ENCODE measurements at regions not wholly inside any gene's neighbourhood (a gene's known extent, or its start where the extent isn't known, plus 50 kb on each side); places are given as distances from the start of the nearest gene placed in this dataset.

- Histone ChIP-seq H3K4ac (ENCODE audit: low read length) (no peak overlapping the region), H3K9ac (ENCODE audit: low read depth, low read length, poor library complexity) (peak overlapping the region; percentile 50), H3K79me1 (ENCODE audit: low read depth, low read length) (no peaks in the 10 kb centered on the region), H4K91ac (ENCODE audit: low read depth, low read length, poor library complexity) (no peak overlapping the region), H2BK15ac (ENCODE audit: low read length) (no peak overlapping the region), H3K18ac (ENCODE audit: low read length) (peak overlapping the region; percentile 35), H3K9me3 (replicated peaks in 1 of 2; ENCODE audit: control insufficient read depth in 2 of 2, insufficient read depth in 1 of 2, low read depth in 1 of 2, low read length in 2 of 2) (peaks cover 0 to 2% of the 10 kb centered on the region in 2 donors), H3K4me2 (ENCODE audit: insufficient read depth, low read length, poor library complexity, severe bottlenecking) (no peak overlapping the region), H4K8ac (ENCODE audit: low read depth, low read length) (no peak overlapping the region), H3K4me3 (ENCODE audit: low read length in 2 of 2) (no peak overlapping the region), H2AK5ac (ENCODE audit: low read depth, low read length) (peak overlapping the region; percentile 24), H3K27me3 (ENCODE audit: control insufficient read depth in 3 of 3, insufficient read depth in 3 of 3, low read depth in 1 of 3, low read length in 3 of 3) (no peaks in the 10 kb centered on the region), H3K4me1 (ENCODE audit: control insufficient read depth in 2 of 2, insufficient read depth in 1 of 2, low read depth in 1 of 2, low read length in 2 of 2) (peaks cover 9 to 10% of the 10 kb centered on the region in 2 donors), H3K36me3 (replicated peaks in 1 of 2; ENCODE audit: control insufficient read depth in 2 of 2, insufficient read depth in 2 of 2, low read length in 2 of 2) (no peaks in the 10 kb centered on the region), H2AFZ (ENCODE audit: low read length) (no peak overlapping the region), H2BK120ac (ENCODE audit: low read depth, low read length) (peak overlapping the region; percentile 61), H3K23ac (ENCODE audit: low read depth, low read length, poor library complexity) (no peak overlapping the region), H2BK12ac (ENCODE audit: low read length) (no peak overlapping the region), H3K14ac (ENCODE audit: low read length) (peak overlapping the region; percentile 26), H3K27ac (replicated peaks; ENCODE audit: low read length) (no peak overlapping the region), H2BK5ac (ENCODE audit: low read length) (no peak overlapping the region)
- no peak for DNase-seq (ENCODE audit: low spot score)
- no CpG with 5 or more reads among the region's 9 CpGs for WGBS, 2 donors (ENCODE audit: extremely low coverage in 2 of 2, insufficient read length in 2 of 2, insufficient replicate concordance in 1 of 2)
These were observed 92.3 kb upstream of the IQSEC1 start for GRCh38 chr3:13165576-13165975.

GRCh38 chr3:13164893-13165492 lies 91.8 kb upstream of the IQSEC1 start:
- Histone ChIP-seq H3K27me3 (ENCODE audit: control insufficient read depth in 3 of 3, insufficient read depth in 3 of 3, low read depth in 1 of 3, low read length in 3 of 3) (no peaks in the 10 kb centered on the region), H3K79me1 (ENCODE audit: low read depth, low read length) (no peaks in the 10 kb centered on the region), H2BK5ac (ENCODE audit: low read length) (no peak overlapping the region), H3K18ac (ENCODE audit: low read length) (no peak overlapping the region), H2AFZ (ENCODE audit: low read length) (no peak overlapping the region), H4K91ac (ENCODE audit: low read depth, low read length, poor library complexity) (no peak overlapping the region), H3K23ac (ENCODE audit: low read depth, low read length, poor library complexity) (no peak overlapping the region), H4K8ac (ENCODE audit: low read depth, low read length) (no peak overlapping the region), H3K4me1 (ENCODE audit: control insufficient read depth in 2 of 2, insufficient read depth in 1 of 2, low read depth in 1 of 2, low read length in 2 of 2) (peaks cover 10 to 11% of the 10 kb centered on the region in 2 donors), H3K4me3 (ENCODE audit: low read length in 2 of 2) (no peak overlapping the region), H3K9me3 (replicated peaks in 1 of 2; ENCODE audit: control insufficient read depth in 2 of 2, insufficient read depth in 1 of 2, low read depth in 1 of 2, low read length in 2 of 2) (peaks cover 0 to 2% of the 10 kb centered on the region in 2 donors), H2AK5ac (ENCODE audit: low read depth, low read length) (no peak overlapping the region), H3K14ac (ENCODE audit: low read length) (no peak overlapping the region), H2BK120ac (ENCODE audit: low read depth, low read length) (no peak overlapping the region), H3K27ac (replicated peaks; ENCODE audit: low read length) (no peak overlapping the region), H2BK15ac (ENCODE audit: low read length) (no peak overlapping the region), H3K4me2 (ENCODE audit: insufficient read depth, low read length, poor library complexity, severe bottlenecking) (no peak overlapping the region), H3K9ac (ENCODE audit: low read depth, low read length, poor library complexity) (no peak overlapping the region), H3K36me3 (replicated peaks in 1 of 2; ENCODE audit: control insufficient read depth in 2 of 2, insufficient read depth in 2 of 2, low read length in 2 of 2) (no peaks in the 10 kb centered on the region), H2BK12ac (ENCODE audit: low read length) (no peak overlapping the region), H3K4ac (ENCODE audit: low read length) (no peak overlapping the region)
- DNase-seq (ENCODE audit: low spot score) = no peak
- no CpG with 5 or more reads among the region's 9 CpGs for WGBS, 2 donors (ENCODE audit: extremely low coverage in 2 of 2, insufficient read length in 2 of 2, insufficient replicate concordance in 1 of 2)

- H3K4ac ChIP-seq (ENCODE audit: low read length) = no peak overlapping the region
- no peak overlapping the region for H3K14ac ChIP-seq (ENCODE audit: low read length)
- H3K9me3 ChIP-seq (replicated peaks in 1 of 2; ENCODE audit: control insufficient read depth in 2 of 2, insufficient read depth in 1 of 2, low read depth in 1 of 2, low read length in 2 of 2) = peaks cover 0 to 2% of the 10 kb centered on the region in 2 donors
- no peak overlapping the region for H3K18ac ChIP-seq (ENCODE audit: low read length)
- peaks cover 10 to 11% of the 10 kb centered on the region in 2 donors for H3K4me1 ChIP-seq (ENCODE audit: control insufficient read depth in 2 of 2, insufficient read depth in 1 of 2, low read depth in 1 of 2, low read length in 2 of 2)
- no peak overlapping the region for H4K91ac ChIP-seq (ENCODE audit: low read depth, low read length, poor library complexity)
- no CpG with 5 or more reads among the region's 16 CpGs for whole genome bisulfite sequencing, 2 donors (ENCODE audit: extremely low coverage in 2 of 2, insufficient read length in 2 of 2, insufficient replicate concordance in 1 of 2)
- H3K9ac ChIP-seq (ENCODE audit: low read depth, low read length, poor library complexity) = no peak overlapping the region
- no peak overlapping the region for H3K23ac ChIP-seq (ENCODE audit: low read depth, low read length, poor library complexity)
- H3K4me3 ChIP-seq (ENCODE audit: low read length in 2 of 2) = no peak overlapping the region
- DNase-seq (ENCODE audit: low spot score) = no peak
- no peaks in the 10 kb centered on the region for H3K36me3 ChIP-seq (replicated peaks in 1 of 2; ENCODE audit: control insufficient read depth in 2 of 2, insufficient read depth in 2 of 2, low read length in 2 of 2)
- H2BK15ac ChIP-seq (ENCODE audit: low read length) = no peak overlapping the region
- H2AK5ac ChIP-seq (ENCODE audit: low read depth, low read length) = no peak overlapping the region
- H4K8ac ChIP-seq (ENCODE audit: low read depth, low read length) = no peak overlapping the region
- no peak overlapping the region for H2BK120ac ChIP-seq (ENCODE audit: low read depth, low read length)
- H2AFZ ChIP-seq (ENCODE audit: low read length) = no peak overlapping the region
- no peak overlapping the region for H2BK12ac ChIP-seq (ENCODE audit: low read length)
- H3K79me1 ChIP-seq (ENCODE audit: low read depth, low read length) = no peaks in the 10 kb centered on the region
- no peak overlapping the region for H3K4me2 ChIP-seq (ENCODE audit: insufficient read depth, low read length, poor library complexity, severe bottlenecking)
- H3K27ac ChIP-seq (replicated peaks; ENCODE audit: low read length) = no peak overlapping the region
- H2BK5ac ChIP-seq (ENCODE audit: low read length) = no peak overlapping the region
- H3K27me3 ChIP-seq (ENCODE audit: control insufficient read depth in 3 of 3, insufficient read depth in 3 of 3, low read depth in 1 of 3, low read length in 3 of 3) = no peaks in the 10 kb centered on the region
These were observed 90.7 kb upstream of the IQSEC1 start for GRCh38 chr3:13163848-13164382.

- Histone ChIP-seq H4K8ac (ENCODE audit: low read depth, low read length) (no peak overlapping the region), H3K4ac (ENCODE audit: low read length) (peak overlapping the region; percentile 39), H3K18ac (ENCODE audit: low read length) (peak overlapping the region; percentile 35), H3K27me3 (ENCODE audit: control insufficient read depth in 3 of 3, insufficient read depth in 3 of 3, low read depth in 1 of 3, low read length in 3 of 3) (no peaks in the 10 kb centered on the region), H3K79me1 (ENCODE audit: low read depth, low read length) (no peaks in the 10 kb centered on the region), H2BK12ac (ENCODE audit: low read length) (no peak overlapping the region), H2BK5ac (ENCODE audit: low read length) (no peak overlapping the region), H3K9me3 (replicated peaks in 1 of 2; ENCODE audit: control insufficient read depth in 2 of 2, insufficient read depth in 1 of 2, low read depth in 1 of 2, low read length in 2 of 2) (no peaks in the 10 kb centered on the region), H3K4me2 (ENCODE audit: insufficient read depth, low read length, poor library complexity, severe bottlenecking) (no peak overlapping the region), H3K27ac (replicated peaks; ENCODE audit: low read length) (no peak overlapping the region), H3K4me1 (ENCODE audit: control insufficient read depth in 2 of 2, insufficient read depth in 1 of 2, low read depth in 1 of 2, low read length in 2 of 2) (peaks cover 10 to 12% of the 10 kb centered on the region in 2 donors), H3K23ac (ENCODE audit: low read depth, low read length, poor library complexity) (no peak overlapping the region), H3K36me3 (replicated peaks in 1 of 2; ENCODE audit: control insufficient read depth in 2 of 2, insufficient read depth in 2 of 2, low read length in 2 of 2) (no peaks in the 10 kb centered on the region), H3K14ac (ENCODE audit: low read length) (peak overlapping the region; percentile 86), H3K9ac (ENCODE audit: low read depth, low read length, poor library complexity) (no peak overlapping the region), H3K4me3 (ENCODE audit: low read length in 2 of 2) (no peak overlapping the region), H2BK15ac (ENCODE audit: low read length) (no peak overlapping the region), H2AK5ac (ENCODE audit: low read depth, low read length) (no peak overlapping the region), H2AFZ (ENCODE audit: low read length) (no peak overlapping the region), H4K91ac (ENCODE audit: low read depth, low read length, poor library complexity) (no peak overlapping the region), H2BK120ac (ENCODE audit: low read depth, low read length) (no peak overlapping the region)
- no peak for DNase-seq (ENCODE audit: low spot score)
- no CpG with 5 or more reads among the region's 9 CpGs for WGBS, 2 donors (ENCODE audit: extremely low coverage in 2 of 2, insufficient read length in 2 of 2, insufficient replicate concordance in 1 of 2)
These were observed 89.5 kb upstream of the IQSEC1 start for GRCh38 chr3:13162549-13163320.
